SK-N-SH treated with all-trans-retinoic acid at 6 μM for 48 hours (cell line): ENCODE measurements at regions not wholly inside any gene's neighbourhood (a gene's known extent, or its start where the extent isn't known, plus 50 kb on each side); places are given as distances from the start of the nearest gene placed in this dataset.

ENCODE experiments used
- ATAC-seq: fragments of 200-7000 bp; cut with Tn5 transposase; 3 replicates; pipeline ENCODE4 v1.9.1; 2020; ENCODE audit warnings: mild to moderate bottlenecking, moderate library complexity
- ARNTL ChIP-seq: fragments of 450-650 bp; formaldehyde crosslinking; IDR thresholded peaks from 2 replicates; pipeline ENCODE4 v1.5.0; 2020; ENCODE audit warnings: low read depth, mild to moderate bottlenecking, moderate library complexity, borderline replicate concordance
- CREB5 ChIP-seq: fragments of 250-450 bp; sonication (Bioruptor Pico); IDR thresholded peaks from 2 replicates; pipeline ENCODE4 v1.5.1; 2020; ENCODE audit warnings: low read depth, mild to moderate bottlenecking, moderate library complexity
- CSDC2 ChIP-seq: fragments of 250-450 bp; sonication (Bioruptor Pico); IDR thresholded peaks from 2 replicates; pipeline ENCODE4 v1.5.0; 2020; ENCODE audit warnings: mild to moderate bottlenecking, moderate library complexity
- ISL1 ChIP-seq: fragments of 250-450 bp; sonication (Bioruptor Pico); IDR thresholded peaks from 2 replicates; pipeline ENCODE4 v2.1.2; 2022; ENCODE audit warnings: mild to moderate bottlenecking, moderate library complexity
- PATZ1 ChIP-seq: fragments of 250-450 bp; sonication (Bioruptor Pico); IDR thresholded peaks from 2 replicates; pipeline ENCODE4 v1.8.0; 2020; ENCODE audit warnings: mild to moderate bottlenecking, moderate library complexity, borderline replicate concordance
- TOX ChIP-seq: fragments of 250-450 bp; sonication (Bioruptor Pico); IDR thresholded peaks from 2 replicates; pipeline ENCODE4 v1.8.0; 2021; ENCODE audit warnings: mild to moderate bottlenecking, moderate library complexity, borderline replicate concordance
- ZC3H10 ChIP-seq: fragments of 250-450 bp; sonication (Bioruptor Pico); IDR thresholded peaks from 2 replicates; pipeline ENCODE4 v1.5.1; 2021; ENCODE audit warnings: mild to moderate bottlenecking, moderate library complexity
- ZFP3 ChIP-seq: fragments of 250-450 bp; sonication (Bioruptor Pico); IDR thresholded peaks from 2 replicates; pipeline ENCODE4 v1.5.0; 2020; ENCODE audit warnings: mild to moderate bottlenecking, moderate library complexity
- ZFP30 ChIP-seq: fragments of 450-650 bp; formaldehyde crosslinking; IDR thresholded peaks from 2 replicates; pipeline ENCODE4 v1.5.0; 2022; ENCODE audit warnings: mild to moderate bottlenecking, moderate library complexity
- ZNF565 ChIP-seq: fragments of 450-650 bp; formaldehyde crosslinking; conservative IDR thresholded peaks from 2 replicates; pipeline ENCODE4 v1.5.0; 2020; ENCODE audit warnings: low read depth, mild to moderate bottlenecking, moderate library complexity

GRCh38 chr5:100755435-100755834 lies 147.6 kb downstream of the ST8SIA4 start:
- peak; percentile 77 for ATAC-seq
- TF ChIP-seq PATZ1 (CRISPR knock-in tag) (no peak), ARNTL (CRISPR knock-in tag) (no peak), CREB5 (CRISPR knock-in tag) (no peak), ZNF565 (CRISPR knock-in tag) (no peak), TOX (no peak), ZFP3 (CRISPR knock-in tag) (no peak), ISL1 (peak; percentile 91), ZC3H10 (0 out of 2 replicates have a peak, but pooled peaks have one; percentile 19), ZFP30 (CRISPR knock-in tag) (no peak), CSDC2 (CRISPR knock-in tag) (no peak)
